Skeletal muscle satellite cell (primary cell): ENCODE measurements at regions not wholly inside any gene's neighbourhood (a gene's known extent, or its start where the extent isn't known, plus 50 kb on each side); places are given as distances from the start of the nearest gene placed in this dataset.

Experiments used
- H3K27me3 ChIP-seq: 2 replicates; pipeline ENCODE4 v1.7.0; 2013; ENCODE audit warnings: low read length; ENCODE audit not compliant: control insufficient read depth, insufficient read depth
- H3K36me3 ChIP-seq: 2 replicates; pipeline ENCODE4 v1.7.0; 2013; ENCODE audit warnings: mild to moderate bottlenecking, control low read depth, low read length; ENCODE audit not compliant: insufficient read depth
- H3K4me1 ChIP-seq: 2 replicates; pipeline ENCODE4 v1.7.0; 2013; ENCODE audit warnings: low read length; ENCODE audit not compliant: control insufficient read depth, insufficient read depth
- H3K4me2 ChIP-seq: 2 replicates; pipeline ENCODE4 v1.7.0; 2013; ENCODE audit warnings: mild to moderate bottlenecking, low read length
- H3K4me3 ChIP-seq: 2 replicates; pipeline ENCODE4 v1.7.0; 2013; ENCODE audit warnings: low read length
- H3K9ac ChIP-seq: 2 replicates; pipeline ENCODE4 v1.7.0; 2013; ENCODE audit warnings: mild to moderate bottlenecking, low read depth, low read length, moderate library complexity
- H3K9me3 ChIP-seq: replicated peaks from 2 replicates; pipeline ENCODE4 v1.7.0; 2013; ENCODE audit warnings: mild to moderate bottlenecking, control low read depth, low read length

DNA sequence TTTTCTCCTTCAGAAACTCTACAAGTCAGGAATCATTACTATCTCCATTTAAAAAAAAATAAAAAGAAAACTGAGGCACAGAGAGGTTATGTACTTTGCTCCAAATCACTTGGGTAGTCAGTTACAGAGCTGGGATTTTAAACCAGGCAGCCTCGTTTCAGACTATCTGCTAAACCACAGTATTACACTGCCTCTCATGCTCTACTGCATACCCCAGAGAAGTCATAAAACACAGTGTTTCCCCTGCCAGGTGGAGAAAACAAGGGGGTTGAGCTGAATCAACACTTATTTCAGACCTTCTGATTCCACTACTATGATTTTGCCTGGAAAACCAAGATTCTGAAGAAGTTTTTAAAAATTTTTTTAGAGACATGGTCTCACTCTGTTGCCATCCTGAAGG lies 132.9 kb upstream of the POU2AF2 start:
- no peaks in the 10 kb centered on the region for H3K4me1 ChIP-seq
- H3K36me3 ChIP-seq: no peaks in the 10 kb centered on the region

DNA sequence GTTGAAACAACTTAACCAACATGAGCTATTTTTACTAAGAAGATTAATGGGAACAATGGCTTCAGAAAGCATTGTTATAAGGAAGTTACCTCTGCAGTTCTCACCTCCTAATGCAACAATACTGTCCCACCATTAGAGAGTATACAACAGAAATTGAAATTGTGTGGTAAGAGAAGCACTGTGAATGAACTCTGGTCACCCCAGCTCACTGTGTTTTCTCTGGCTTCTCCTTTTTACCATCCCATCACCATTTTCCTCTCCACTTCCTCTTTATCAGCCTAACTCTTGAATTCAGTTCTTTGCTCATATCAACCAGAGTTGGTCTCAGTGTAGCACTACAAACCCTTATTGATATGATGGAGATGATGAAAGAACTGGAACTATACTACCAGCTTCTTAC lies 138.0 kb upstream of the POU2AF2 start:
- Histone ChIP-seq H3K4me1 (no peaks in the 10 kb centered on the region), H3K4me2 (no peak overlapping the region), H3K36me3 (no peaks in the 10 kb centered on the region), H3K27me3 (no peaks in the 10 kb centered on the region), H3K9me3 (no peaks in the 10 kb centered on the region), H3K4me3 (no peak overlapping the region), H3K9ac (no peak overlapping the region)

More for the DNA sequence above, 132.9 kb upstream of the POU2AF2 start:
- no peak overlapping the region for H3K4me3 ChIP-seq
- H3K4me2 ChIP-seq: no peak overlapping the region
- no peaks in the 10 kb centered on the region for H3K9me3 ChIP-seq
- H3K27me3 ChIP-seq: no peaks in the 10 kb centered on the region
- no peak overlapping the region for H3K9ac ChIP-seq

DNA sequence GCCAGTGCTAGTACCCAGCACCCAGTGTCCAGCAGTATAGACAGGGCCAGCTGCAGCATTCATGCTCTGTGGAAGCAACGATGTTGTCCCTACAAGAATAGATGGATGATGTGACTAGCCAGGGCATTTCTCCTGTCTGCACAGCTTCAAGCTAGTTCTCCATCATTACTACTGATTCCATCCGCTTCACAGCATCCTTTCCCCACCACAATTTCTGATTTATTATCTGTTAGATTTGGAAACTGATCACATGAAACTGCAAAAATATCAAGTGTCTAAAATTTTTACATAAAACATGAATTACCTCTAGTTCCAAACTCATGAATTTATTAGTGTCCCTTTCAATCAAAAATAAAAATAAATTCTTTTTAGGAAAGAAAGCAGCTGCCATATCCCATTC lies 138.9 kb upstream of the POU2AF2 start:
- Histone ChIP-seq H3K27me3 (no peaks in the 10 kb centered on the region), H3K9me3 (no peaks in the 10 kb centered on the region), H3K36me3 (no peaks in the 10 kb centered on the region), H3K9ac (no peak overlapping the region), H3K4me3 (no peak overlapping the region), H3K4me2 (no peak overlapping the region), H3K4me1 (no peaks in the 10 kb centered on the region)

DNA sequence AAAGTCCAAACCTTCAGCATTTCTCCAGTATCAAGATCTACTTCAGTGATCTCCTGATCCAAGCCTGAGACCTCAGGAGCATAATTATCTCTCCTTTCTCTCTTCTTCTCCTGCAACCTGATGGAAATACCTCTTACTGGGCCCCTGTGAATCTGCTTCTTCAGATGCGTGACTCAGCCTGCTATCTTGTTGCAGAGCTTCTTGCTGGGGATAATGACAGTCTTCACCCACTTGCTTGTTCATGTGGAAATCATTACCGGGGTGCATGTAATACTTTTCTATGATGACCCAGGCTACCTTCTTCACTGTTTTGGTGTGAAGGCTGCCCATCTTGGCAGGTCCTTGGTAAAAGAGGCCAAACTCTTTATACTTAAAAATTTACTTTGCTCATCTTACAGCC lies 140.0 kb upstream of the POU2AF2 start:
- Histone ChIP-seq H3K4me1 (no peaks in the 10 kb centered on the region), H3K9me3 (no peaks in the 10 kb centered on the region), H3K27me3 (no peaks in the 10 kb centered on the region), H3K9ac (no peak overlapping the region), H3K4me2 (no peak overlapping the region), H3K36me3 (no peaks in the 10 kb centered on the region), H3K4me3 (no peak overlapping the region)

DNA sequence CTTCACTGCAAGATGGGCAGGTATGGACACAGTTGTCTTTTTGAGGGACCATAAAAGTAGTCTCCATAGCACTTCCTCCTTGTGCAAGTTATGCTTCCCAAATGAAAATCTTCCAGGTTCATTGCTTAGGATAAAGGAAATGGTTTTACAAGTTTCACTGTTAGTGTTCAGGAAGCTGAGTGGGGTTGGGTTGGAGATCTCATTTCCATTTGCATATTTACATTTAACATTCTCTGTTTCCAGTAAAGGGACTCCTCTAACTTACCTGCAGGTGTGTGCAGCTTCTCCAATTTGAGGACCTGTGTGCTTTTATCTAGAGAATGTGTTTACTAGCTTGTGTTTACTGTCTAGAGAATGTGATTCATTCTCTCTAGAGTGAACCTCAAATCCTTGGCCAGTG lies 141.3 kb upstream of the POU2AF2 start:
- Histone ChIP-seq H3K9ac (no peak overlapping the region), H3K36me3 (no peaks in the 10 kb centered on the region), H3K4me2 (no peak overlapping the region), H3K27me3 (no peaks in the 10 kb centered on the region), H3K4me3 (no peak overlapping the region), H3K4me1 (no peaks in the 10 kb centered on the region), H3K9me3 (no peaks in the 10 kb centered on the region)

DNA sequence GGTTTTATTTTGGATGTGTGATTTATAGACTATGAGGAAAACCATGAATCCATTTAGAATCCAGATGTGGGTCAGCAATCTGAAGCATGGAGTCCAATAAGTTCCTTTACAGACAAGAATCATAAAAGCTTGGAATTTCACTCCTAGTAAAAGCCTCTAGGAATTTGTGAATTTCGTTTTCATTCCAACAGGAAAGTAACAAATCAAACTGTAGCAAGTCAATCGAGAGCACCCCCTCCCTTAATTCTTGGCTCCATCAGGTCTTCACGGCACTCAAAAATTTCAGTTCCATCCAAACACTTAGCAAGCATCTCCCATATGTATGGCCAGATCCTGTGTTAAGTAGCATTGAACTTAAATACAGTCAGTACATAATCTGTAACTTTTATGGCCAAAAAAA lies 143.6 kb upstream of the POU2AF2 start:
- Histone ChIP-seq H3K9me3 (no peaks in the 10 kb centered on the region), H3K4me3 (no peak overlapping the region), H3K27me3 (no peaks in the 10 kb centered on the region), H3K4me1 (no peaks in the 10 kb centered on the region), H3K4me2 (no peak overlapping the region), H3K9ac (no peak overlapping the region), H3K36me3 (no peaks in the 10 kb centered on the region)

DNA sequence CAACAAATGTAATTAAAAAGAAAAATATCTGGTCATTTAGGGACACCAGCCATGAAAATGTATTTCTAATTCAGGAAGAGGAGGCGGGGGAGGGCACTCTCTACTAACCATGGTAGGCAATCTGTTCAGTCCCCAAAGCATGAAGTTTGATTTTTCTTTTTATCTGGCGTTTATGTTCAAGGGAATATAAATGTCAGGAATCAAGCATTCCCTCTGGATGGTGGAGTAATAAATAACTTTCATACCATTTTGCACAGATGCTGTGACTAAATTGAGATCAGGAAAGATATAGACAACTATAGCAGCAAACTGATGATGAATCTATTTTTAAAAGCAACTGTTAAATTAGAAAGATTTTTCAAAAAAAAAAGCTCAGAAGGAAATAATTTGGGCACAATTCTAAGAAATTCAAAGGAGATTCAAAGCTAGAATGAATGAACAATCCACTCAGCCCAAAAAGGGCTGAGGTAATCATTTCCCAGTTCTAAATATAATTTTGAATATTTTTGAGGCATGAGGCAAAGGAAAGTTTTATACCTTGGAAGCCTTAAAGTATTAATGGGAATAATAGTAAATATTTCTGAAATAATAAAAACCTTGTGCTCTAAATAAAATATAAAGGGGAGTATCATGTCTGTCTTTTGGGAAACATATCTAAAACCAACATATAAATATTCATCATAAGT lies 146.4 kb upstream of the POU2AF2 start:
- H3K36me3 ChIP-seq: no peaks in the 10 kb centered on the region
- no peaks in the 10 kb centered on the region for H3K4me1 ChIP-seq
- no peak overlapping the region for H3K4me2 ChIP-seq
- H3K9me3 ChIP-seq: no peaks in the 10 kb centered on the region
- no peaks in the 10 kb centered on the region for H3K27me3 ChIP-seq
- no peak overlapping the region for H3K9ac ChIP-seq
- no peak overlapping the region for H3K4me3 ChIP-seq

DNA sequence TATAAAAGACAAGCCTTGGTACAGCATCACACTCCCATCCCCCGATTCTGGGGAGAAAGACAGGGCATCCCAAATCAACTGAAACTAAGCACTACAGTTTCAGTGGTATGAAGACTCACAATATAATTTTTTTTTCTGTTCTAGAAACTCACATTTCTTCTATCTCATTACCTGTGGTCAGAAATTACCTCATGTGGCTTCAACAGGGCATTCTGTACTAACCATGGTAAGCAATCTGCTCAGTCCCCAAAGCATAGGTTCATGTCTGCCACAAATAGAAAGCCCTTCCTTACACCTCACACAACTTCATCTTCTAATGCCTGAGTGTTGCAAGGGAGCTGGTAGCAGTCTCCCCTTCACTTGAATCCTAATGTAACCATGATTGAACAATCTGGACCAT lies 147.4 kb upstream of the POU2AF2 start:
- Histone ChIP-seq H3K4me3 (no peak overlapping the region), H3K4me2 (no peak overlapping the region), H3K36me3 (no peaks in the 10 kb centered on the region), H3K9me3 (no peaks in the 10 kb centered on the region), H3K4me1 (no peaks in the 10 kb centered on the region), H3K9ac (no peak overlapping the region), H3K27me3 (no peaks in the 10 kb centered on the region)

DNA sequence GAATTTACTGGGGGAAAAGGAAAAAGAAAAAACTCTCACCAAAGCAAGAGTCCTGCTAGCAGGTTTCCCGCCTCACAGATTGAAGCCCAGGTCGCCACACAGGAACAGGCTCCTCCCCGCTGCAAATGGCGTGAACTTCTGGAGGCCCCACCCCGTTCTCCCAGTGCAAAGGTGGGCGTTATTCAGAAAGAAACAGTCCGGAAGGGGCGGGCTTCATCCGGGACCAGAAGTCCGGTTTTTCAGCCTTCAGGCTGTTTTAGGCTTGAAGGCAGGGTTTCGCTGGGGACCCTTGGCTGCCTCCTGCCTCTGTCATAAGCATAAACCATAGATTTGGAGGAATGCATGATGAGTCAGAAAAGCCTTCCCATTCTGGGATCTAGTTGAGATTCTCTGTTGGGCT lies 148.3 kb upstream of the POU2AF2 start:
- H3K9me3 ChIP-seq: no peaks in the 10 kb centered on the region
- H3K4me2 ChIP-seq: no peak overlapping the region
- H3K36me3 ChIP-seq: no peaks in the 10 kb centered on the region
- no peaks in the 10 kb centered on the region for H3K4me1 ChIP-seq
- H3K4me3 ChIP-seq: no peak overlapping the region
- no peaks in the 10 kb centered on the region for H3K27me3 ChIP-seq
- no peak overlapping the region for H3K9ac ChIP-seq

DNA sequence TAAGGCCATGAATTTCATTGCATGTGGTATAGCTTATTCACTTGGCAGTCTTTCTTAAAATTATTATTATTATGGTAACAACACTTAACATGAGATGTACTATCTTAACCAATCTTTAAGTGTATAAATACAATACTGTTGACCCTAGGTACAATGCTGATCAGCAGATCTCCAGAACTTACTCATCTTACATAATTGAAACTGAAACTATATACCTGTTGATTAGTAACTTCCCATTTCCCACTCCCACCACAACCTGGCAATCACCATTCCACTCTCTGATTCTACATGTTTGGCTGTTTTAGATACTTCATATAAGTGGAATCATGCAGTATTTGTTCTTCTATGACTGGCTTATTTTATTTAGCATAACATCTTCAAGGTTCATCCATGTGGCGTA lies 150.2 kb upstream of the POU2AF2 start:
- no peaks in the 10 kb centered on the region for H3K27me3 ChIP-seq
- no peak overlapping the region for H3K9ac ChIP-seq

DNA sequence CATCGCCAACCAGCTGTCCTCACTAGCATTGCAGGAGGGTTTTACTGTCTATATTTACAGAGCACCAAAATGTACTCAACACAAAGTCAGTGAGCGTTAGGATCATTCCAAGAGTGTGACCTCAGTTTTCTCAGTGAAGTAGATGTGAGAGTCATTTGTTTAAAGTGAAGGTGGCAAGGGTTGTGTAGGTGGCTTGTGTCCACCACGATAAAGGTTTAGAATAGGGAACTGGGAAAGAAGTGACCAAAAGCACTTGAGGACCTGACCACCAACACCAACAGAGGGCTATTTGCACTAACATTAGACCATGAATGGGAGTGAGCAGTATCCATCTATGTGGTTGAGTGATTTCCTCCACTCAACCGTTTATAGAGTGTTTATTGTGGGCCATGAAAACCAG lies 152.5 kb upstream of the POU2AF2 start:
- Histone ChIP-seq H3K9ac (no peak overlapping the region), H3K27me3 (no peaks in the 10 kb centered on the region), H3K4me1 (no peaks in the 10 kb centered on the region), H3K9me3 (no peaks in the 10 kb centered on the region), H3K4me2 (no peak overlapping the region), H3K36me3 (no peaks in the 10 kb centered on the region), H3K4me3 (no peak overlapping the region)

More for the DNA sequence above, 150.2 kb upstream of the POU2AF2 start:
- no peaks in the 10 kb centered on the region for H3K36me3 ChIP-seq
- no peaks in the 10 kb centered on the region for H3K4me1 ChIP-seq
- H3K4me3 ChIP-seq: no peak overlapping the region
- H3K9me3 ChIP-seq: no peaks in the 10 kb centered on the region
- H3K4me2 ChIP-seq: no peak overlapping the region

DNA sequence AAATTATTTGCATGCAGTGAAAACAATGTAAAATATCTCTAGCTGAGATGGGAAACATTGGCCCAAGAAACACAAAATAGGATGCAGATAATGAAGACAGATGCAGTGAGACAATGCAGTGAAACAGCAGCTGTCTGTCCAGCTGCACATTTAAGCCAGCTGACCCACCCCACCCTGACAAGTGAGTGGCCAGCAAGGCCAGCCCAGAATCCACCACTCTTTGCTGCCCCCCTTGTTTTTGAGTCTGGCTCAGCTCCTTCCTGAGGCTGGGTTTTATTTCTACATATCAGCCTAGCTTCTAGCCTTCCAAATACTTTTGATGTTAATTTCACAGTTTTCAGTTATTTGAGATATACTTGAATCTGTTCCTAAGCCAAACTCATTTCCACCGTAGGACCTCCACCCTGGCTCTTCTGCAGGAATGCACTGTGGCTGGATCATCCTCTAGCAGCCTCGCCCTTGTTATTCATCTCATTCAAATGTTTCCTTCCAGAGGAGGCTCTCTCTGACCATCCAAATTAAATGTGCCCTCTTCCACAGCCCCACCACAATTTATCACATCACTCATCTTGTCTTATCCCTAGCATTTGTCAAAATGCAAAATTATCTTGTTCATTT lies 154.1 kb upstream of the POU2AF2 start:
- H3K27me3 ChIP-seq: no peaks in the 10 kb centered on the region
- no peaks in the 10 kb centered on the region for H3K4me1 ChIP-seq
- H3K9ac ChIP-seq: no peak overlapping the region
- no peak overlapping the region for H3K4me2 ChIP-seq
- no peak overlapping the region for H3K4me3 ChIP-seq
- no peaks in the 10 kb centered on the region for H3K36me3 ChIP-seq
- H3K9me3 ChIP-seq: no peaks in the 10 kb centered on the region
